ENCODE measurements at regions not wholly inside any gene's neighbourhood (a gene's known extent, or its start where the extent isn't known, plus 50 kb on each side); places are given as distances from the start of the nearest gene placed in this dataset.
"Not testable (repeated sequence)": the region's sequence is repeated elsewhere in the genome, so short reads cannot be mapped to it uniquely, and the experiment has no call there.

GRCh38 chr6:1445650-1446330 is 56.4 kb downstream of the FOXF2 start:
- H3K4me3 Mint-ChIP-seq, result no peak overlapping the region
- no peak overlapping the region for H3K27ac Mint-ChIP-seq
- peaks cover under 1% of the 10 kb centered on the region for H3K9me3 Mint-ChIP-seq
- no peak for DNase-seq
- no peaks in the 10 kb centered on the region for H3K36me3 Mint-ChIP-seq (ENCODE audit: low read depth)
- peaks cover 3% of the 10 kb centered on the region for H3K27me3 Mint-ChIP-seq
- intact Hi-C loops (cut with micrococcal nuclease), result no loop called here
- H3K4me1 Mint-ChIP-seq, result no peaks in the 10 kb centered on the region

DNA sequence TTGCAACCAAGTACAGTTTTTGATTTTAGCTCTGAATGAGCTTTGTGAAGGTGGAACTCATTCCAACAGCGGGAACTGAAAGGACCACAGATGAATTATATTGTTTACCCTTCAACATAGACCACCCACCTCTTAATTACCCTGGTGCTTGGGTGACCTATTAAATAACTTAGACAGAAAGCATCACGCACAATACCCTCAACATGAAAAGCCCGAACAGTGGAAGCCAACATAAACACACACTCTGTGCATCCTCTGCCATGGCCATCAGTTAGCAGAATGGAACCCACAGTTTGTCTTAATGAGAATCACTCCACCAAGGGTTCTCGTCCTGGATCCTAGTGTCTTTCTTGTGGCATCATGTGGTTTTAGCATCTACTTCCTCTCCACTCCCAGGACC is 60.5 kb downstream of the FOXF2 start:
- DNase-seq, result no peak
- Mint-ChIP-seq H3K27me3 (peaks cover 4% of the 10 kb centered on the region), H3K4me3 (no peak overlapping the region), H3K36me3 (ENCODE audit: low read depth) (no peaks in the 10 kb centered on the region), H3K27ac (no peak overlapping the region), H3K4me1 (no peaks in the 10 kb centered on the region), H3K9me3 (peaks cover 7% of the 10 kb centered on the region)
- intact Hi-C loops (cut with micrococcal nuclease), result no loop called here

DNA sequence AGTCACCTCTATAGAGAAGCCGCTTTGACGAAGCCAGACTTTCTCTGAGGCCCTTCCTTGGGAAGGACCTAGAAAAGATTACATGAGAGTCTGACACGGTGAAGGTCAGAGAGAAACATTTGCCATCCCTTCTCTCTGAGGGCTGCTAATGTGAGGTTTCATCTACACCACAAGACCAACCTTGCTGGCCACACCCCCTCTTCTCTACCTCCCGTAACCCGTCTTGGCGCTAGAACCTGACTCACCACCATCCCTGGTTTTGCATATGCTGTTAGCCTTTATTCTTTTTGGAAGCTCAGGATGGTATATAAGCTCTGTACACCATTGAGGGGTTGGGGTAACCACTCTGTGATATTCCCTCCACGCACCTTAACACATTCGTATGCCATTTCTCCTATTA is 63.6 kb downstream of the FOXF2 start:
- Mint-ChIP-seq H3K9me3 (peaks cover 7% of the 10 kb centered on the region), H3K4me3 (no peak overlapping the region), H3K27me3 (peaks cover 4% of the 10 kb centered on the region), H3K27ac (no peak overlapping the region), H3K36me3 (ENCODE audit: low read depth) (no peaks in the 10 kb centered on the region), H3K4me1 (no peaks in the 10 kb centered on the region)
- intact Hi-C loops (cut with micrococcal nuclease), result no loop called here
- DNase-seq, result no peak

- H3K9me3 Mint-ChIP-seq; H3K4me3 Mint-ChIP-seq; intact Hi-C loops (cut with micrococcal nuclease); DNase-seq; H3K36me3 Mint-ChIP-seq (ENCODE audit: low read depth); H3K4me1 Mint-ChIP-seq; H3K27ac Mint-ChIP-seq: not testable (repeated sequence)
- H3K27me3 Mint-ChIP-seq, result peaks cover 14% of the 10 kb centered on the region
Measured at GRCh38 chr6:1456816-1457215, 67.4 kb downstream of the FOXF2 start.

GRCh38 chr6:1461207-1461606 is 71.8 kb downstream of the FOXF2 start:
- no peaks in the 10 kb centered on the region for H3K4me1 Mint-ChIP-seq
- H3K27ac Mint-ChIP-seq, result no peak overlapping the region
- DNase-seq, result no peak
- no peak overlapping the region for H3K4me3 Mint-ChIP-seq
- H3K9me3 Mint-ChIP-seq, result no peaks in the 10 kb centered on the region
- no peaks in the 10 kb centered on the region for H3K36me3 Mint-ChIP-seq (ENCODE audit: low read depth)
- peaks cover 17% of the 10 kb centered on the region for H3K27me3 Mint-ChIP-seq
- intact Hi-C loops (cut with micrococcal nuclease), result no loop called here

DNA sequence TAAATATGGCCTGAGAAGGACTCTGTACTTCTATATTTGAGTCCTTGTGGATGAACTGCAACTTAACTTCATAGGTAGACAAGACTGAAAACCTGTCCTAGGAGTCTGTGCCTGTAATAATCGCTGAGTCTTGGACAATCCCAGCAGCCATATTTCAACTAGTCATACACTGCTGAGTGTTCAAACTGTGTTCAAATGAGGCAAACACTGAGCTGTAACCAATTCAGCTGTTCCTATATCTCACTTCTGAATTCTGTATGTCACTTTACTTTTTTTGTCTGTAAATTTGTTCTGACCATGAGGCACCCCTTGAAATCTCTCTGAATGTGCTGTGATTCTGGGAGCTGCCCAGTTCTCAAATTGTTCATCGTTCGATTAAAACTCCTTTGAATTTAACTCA is 72.4 kb downstream of the FOXF2 start:
- H3K4me3 Mint-ChIP-seq, result no peak overlapping the region
- H3K9me3 Mint-ChIP-seq, result no peaks in the 10 kb centered on the region
- H3K4me1 Mint-ChIP-seq, result no peaks in the 10 kb centered on the region
- DNase-seq, result no peak
- peaks cover 17% of the 10 kb centered on the region for H3K27me3 Mint-ChIP-seq
- H3K27ac Mint-ChIP-seq, result no peak overlapping the region
- no peaks in the 10 kb centered on the region for H3K36me3 Mint-ChIP-seq (ENCODE audit: low read depth)
- intact Hi-C loops (cut with micrococcal nuclease), result no loop called here

GRCh38 chr6:1463275-1463674 is 73.9 kb downstream of the FOXF2 start:
- Mint-ChIP-seq H3K27me3 (peaks cover 18% of the 10 kb centered on the region), H3K27ac (no peak overlapping the region), H3K4me1 (no peaks in the 10 kb centered on the region), H3K36me3 (ENCODE audit: low read depth) (no peaks in the 10 kb centered on the region), H3K9me3 (no peaks in the 10 kb centered on the region), H3K4me3 (no peak overlapping the region)
- intact Hi-C loops (cut with micrococcal nuclease), result no loop called here
- no peak for DNase-seq

DNA sequence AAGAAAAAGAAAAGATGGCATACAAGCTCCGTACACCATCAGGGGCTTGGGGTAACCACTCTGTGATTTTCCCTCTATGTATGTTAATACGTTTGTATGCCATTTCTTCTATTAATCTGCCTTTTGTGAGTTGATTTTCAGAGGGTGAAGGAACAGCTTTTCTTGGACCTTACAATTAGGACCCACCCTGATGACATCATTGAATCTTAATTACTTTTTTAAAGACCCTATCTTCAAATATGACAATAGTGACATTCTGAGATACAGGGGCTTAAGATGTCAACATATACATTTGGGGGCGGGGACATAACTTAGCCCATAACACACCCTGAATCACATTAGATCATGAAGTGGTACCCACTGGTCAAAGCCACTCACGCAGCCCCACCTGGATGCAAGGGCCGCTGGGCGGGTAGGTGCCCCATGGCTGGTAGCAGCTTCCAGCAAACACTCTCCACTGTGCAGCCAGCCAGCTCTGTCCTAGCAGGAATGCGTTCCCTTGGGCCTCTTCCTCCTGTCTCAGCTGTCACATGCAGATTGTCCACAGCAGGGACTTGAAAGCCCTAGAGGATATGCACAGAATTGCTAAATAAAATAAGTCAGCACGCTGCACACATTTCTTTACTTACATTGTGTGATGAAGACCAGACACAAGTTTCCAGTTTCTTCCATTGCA is 74.5 kb downstream of the FOXF2 start:
- Mint-ChIP-seq H3K36me3 (ENCODE audit: low read depth) (no peaks in the 10 kb centered on the region), H3K9me3 (no peaks in the 10 kb centered on the region), H3K27me3 (peaks cover 19% of the 10 kb centered on the region), H3K27ac (no peak overlapping the region), H3K4me1 (no peaks in the 10 kb centered on the region), H3K4me3 (no peak overlapping the region)
- DNase-seq, result no peak
- intact Hi-C loops (cut with micrococcal nuclease), result no loop called here

- Mint-ChIP-seq H3K27me3 (peaks cover 11% of the 10 kb centered on the region), H3K4me1 (no peaks in the 10 kb centered on the region), H3K27ac (no peak overlapping the region), H3K9me3 (no peaks in the 10 kb centered on the region), H3K36me3 (ENCODE audit: low read depth) (no peaks in the 10 kb centered on the region), H3K4me3 (no peak overlapping the region)
- DNase-seq, result no peak
- intact Hi-C loops (cut with micrococcal nuclease), result no loop called here
Measured at GRCh38 chr6:1464781-1465370, 75.5 kb downstream of the FOXF2 start.

GRCh38 chr6:1468126-1468525 is 78.8 kb downstream of the FOXF2 start:
- Mint-ChIP-seq H3K27me3 (peaks cover 4% of the 10 kb centered on the region), H3K9me3 (no peaks in the 10 kb centered on the region), H3K36me3 (ENCODE audit: low read depth) (no peaks in the 10 kb centered on the region), H3K4me3 (no peak overlapping the region), H3K27ac (no peak overlapping the region), H3K4me1 (peaks cover 3% of the 10 kb centered on the region)
- DNase-seq, result no peak
- intact Hi-C loops (cut with micrococcal nuclease), result no loop called here

DNA sequence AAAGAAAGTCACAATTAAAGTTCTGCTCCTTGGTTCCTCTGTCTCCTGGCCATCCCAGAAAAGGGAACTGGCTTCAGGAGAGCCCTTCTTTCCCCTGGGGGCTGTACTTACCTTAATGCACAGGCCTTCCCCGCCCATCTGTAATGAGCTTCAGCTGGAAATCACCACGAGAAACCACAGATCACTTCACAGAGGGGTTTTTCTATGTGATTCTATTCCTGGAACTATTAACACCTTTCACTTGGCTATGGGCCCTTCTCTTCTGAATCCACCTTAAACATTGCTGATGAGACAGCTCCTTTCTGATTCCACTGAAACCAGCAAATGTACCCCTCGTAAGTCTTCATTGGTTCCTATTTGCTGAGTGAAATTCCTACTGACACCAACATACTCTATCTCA is 80.7 kb downstream of the FOXF2 start:
- Mint-ChIP-seq H3K36me3 (ENCODE audit: low read depth) (no peaks in the 10 kb centered on the region), H3K27ac (no peak overlapping the region), H3K27me3 (peaks cover 10% of the 10 kb centered on the region), H3K4me1 (peaks cover 3% of the 10 kb centered on the region), H3K4me3 (no peak overlapping the region), H3K9me3 (no peaks in the 10 kb centered on the region)
- intact Hi-C loops (cut with micrococcal nuclease), result no loop called here
- DNase-seq, result no peak

DNA sequence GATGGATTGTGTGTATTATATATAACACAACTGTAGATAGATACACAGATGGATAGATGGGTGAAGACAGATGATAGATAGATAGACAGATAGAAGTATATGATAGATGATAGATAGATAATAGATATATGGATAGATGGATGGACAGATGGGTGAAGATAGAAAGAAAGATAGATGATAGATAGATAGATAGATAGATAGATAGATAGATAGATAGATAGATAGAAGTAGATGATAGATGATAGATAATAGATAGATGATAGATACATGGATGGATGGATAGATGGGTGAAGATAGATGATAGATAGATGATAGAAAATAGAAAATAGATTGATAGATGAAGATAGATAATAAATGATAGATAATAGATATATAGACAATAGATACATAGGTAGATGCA is 83.3 kb downstream of the FOXF2 start:
- peaks cover 3% of the 10 kb centered on the region for H3K4me1 Mint-ChIP-seq
- intact Hi-C loops (cut with micrococcal nuclease), result no loop called here
- H3K27me3 Mint-ChIP-seq, result peaks cover 8% of the 10 kb centered on the region
- H3K9me3 Mint-ChIP-seq, result no peaks in the 10 kb centered on the region
- no peak for DNase-seq
- no peak overlapping the region for H3K4me3 Mint-ChIP-seq
- H3K27ac Mint-ChIP-seq, result no peak overlapping the region
- no peaks in the 10 kb centered on the region for H3K36me3 Mint-ChIP-seq (ENCODE audit: low read depth)

DNA sequence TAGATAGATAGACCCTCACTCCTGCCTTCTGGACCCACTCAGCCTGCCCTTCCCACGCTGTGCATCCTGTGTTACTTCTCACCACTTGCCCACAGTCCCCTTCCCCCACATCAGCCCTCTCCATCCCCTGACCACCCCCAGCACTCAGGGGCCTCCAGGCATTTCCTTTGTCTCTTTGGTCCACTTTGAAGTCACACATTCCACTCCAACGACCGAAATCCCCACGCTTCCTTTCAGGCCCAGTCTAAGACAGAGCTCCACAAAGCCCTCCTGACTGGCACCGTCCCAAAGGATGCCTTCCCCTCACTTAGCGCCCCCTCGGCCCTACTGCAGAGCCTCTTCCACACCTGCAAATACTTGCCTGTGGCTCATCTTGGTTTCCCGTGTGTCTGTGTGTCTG is 83.8 kb downstream of the FOXF2 start:
- intact Hi-C loops (cut with micrococcal nuclease), result no loop called here
- no peaks in the 10 kb centered on the region for H3K36me3 Mint-ChIP-seq (ENCODE audit: low read depth)

GRCh38 chr6:1473598-1473997 is 84.2 kb downstream of the FOXF2 start:
- intact Hi-C loops (cut with micrococcal nuclease), result no loop called here
- Mint-ChIP-seq H3K4me3 (no peak overlapping the region), H3K36me3 (ENCODE audit: low read depth) (no peaks in the 10 kb centered on the region), H3K27me3 (peaks cover 6% of the 10 kb centered on the region), H3K27ac (no peak overlapping the region), H3K4me1 (peaks cover 3% of the 10 kb centered on the region), H3K9me3 (no peaks in the 10 kb centered on the region)
- no peak for DNase-seq

More for the DNA sequence above, 83.8 kb downstream of the FOXF2 start:
- Mint-ChIP-seq H3K9me3 (no peaks in the 10 kb centered on the region), H3K27ac (no peak overlapping the region), H3K4me3 (no peak overlapping the region), H3K4me1 (peaks cover 3% of the 10 kb centered on the region), H3K27me3 (peaks cover 7% of the 10 kb centered on the region)
- no peak for DNase-seq
